ENCODE measurements at regions not wholly inside any gene's neighbourhood (a gene's known extent, or its start where the extent isn't known, plus 50 kb on each side); places are given as distances from the start of the nearest gene placed in this dataset.
"Not testable (repeated sequence)": the region's sequence is repeated elsewhere in the genome, so short reads cannot be mapped to it uniquely, and the experiment has no call there.

- no peak overlapping the region for H3K4me3 ChIP-seq (ENCODE audit: low read depth, low read length)
- peak; percentile 59 for DNase-seq (ENCODE audit: low read depth)
- no peak for TF ChIP-seq CTCF (IDR thresholded peaks at IDR 0.05; ENCODE audit: control insufficient read depth, extremely low read depth, insufficient read depth)
Observed at GRCh38 chr12:3379079-3379478, 111.9 kb upstream of the PRMT8 start.

- H3K4me3 ChIP-seq (ENCODE audit: low read depth, low read length): no peak overlapping the region
- DNase-seq (ENCODE audit: low read depth): no peak
- no peak for TF ChIP-seq CTCF (IDR thresholded peaks at IDR 0.05; ENCODE audit: control insufficient read depth, extremely low read depth, insufficient read depth)
Observed at GRCh38 chr12:3380200-3381043, 110.6 kb upstream of the PRMT8 start.

- no peak overlapping the region for H3K4me3 ChIP-seq (ENCODE audit: low read depth, low read length)
- no peak for TF ChIP-seq CTCF (IDR thresholded peaks at IDR 0.05; ENCODE audit: control insufficient read depth, extremely low read depth, insufficient read depth)
- DNase-seq (ENCODE audit: low read depth): no peak
Observed at GRCh38 chr12:3381059-3382047, 109.7 kb upstream of the PRMT8 start.

GRCh38 chr12:3389986-3390385, 101.0 kb upstream of the PRMT8 start:
- H3K4me3 ChIP-seq (ENCODE audit: low read depth, low read length): no peak overlapping the region
- TF ChIP-seq CTCF (IDR thresholded peaks at IDR 0.05; ENCODE audit: control insufficient read depth, extremely low read depth, insufficient read depth): no peak
- no peak for DNase-seq (ENCODE audit: low read depth)

- DNase-seq (ENCODE audit: low read depth); H3K4me3 ChIP-seq (ENCODE audit: low read depth, low read length): not testable (repeated sequence)
Observed at GRCh38 chr12:3397596-3397995, 93.4 kb upstream of the PRMT8 start.

- no peak overlapping the region for H3K4me3 ChIP-seq (ENCODE audit: low read depth, low read length)
- no peak for DNase-seq (ENCODE audit: low read depth)
- TF ChIP-seq CTCF (IDR thresholded peaks at IDR 0.05; ENCODE audit: control insufficient read depth, extremely low read depth, insufficient read depth): no peak
Observed at GRCh38 chr12:3398196-3398789, 92.7 kb upstream of the PRMT8 start.

- no peak for TF ChIP-seq CTCF (IDR thresholded peaks at IDR 0.05; ENCODE audit: control insufficient read depth, extremely low read depth, insufficient read depth)
- no peak for DNase-seq (ENCODE audit: low read depth)
- H3K4me3 ChIP-seq (ENCODE audit: low read depth, low read length): no peak overlapping the region
Observed at GRCh38 chr12:3405821-3406220, 85.2 kb upstream of the PRMT8 start.

All from LNCaP clone FGC (cell line).